GM12878 (cell line): ENCODE measurements at regions not wholly inside any gene's neighbourhood (a gene's known extent, or its start where the extent isn't known, plus 50 kb on each side); places are given as distances from the start of the nearest gene placed in this dataset.

Source experiments
- ZNF24 ChIP-seq: fragments of 450-650 bp; IDR thresholded peaks from 2 replicates; pipeline ENCODE4 v1.6.1; 2017; ENCODE audit warnings: antibody characterized with exemption, mild to moderate bottlenecking
- TF ChIP-seq, protein P1 (sequence below), 3 experiments: IDR thresholded peaks in 2 of 3; conservative IDR thresholded peaks in 1 of 3; 2 replicates each; pipeline ENCODE4 v1.5.1; 2011; ENCODE audit warnings: low read depth in 3 of 3, low read length in 3 of 3, mild to moderate bottlenecking in 3 of 3, control low read depth in 2 of 3, moderate library complexity in 2 of 3, inconsistent platforms in 1 of 3, mixed read lengths in 1 of 3; ENCODE audit not compliant: control insufficient read depth in 2 of 3, insufficient read depth in 1 of 3; ENCODE audit errors: extremely low read depth in 1 of 3

DNA sequence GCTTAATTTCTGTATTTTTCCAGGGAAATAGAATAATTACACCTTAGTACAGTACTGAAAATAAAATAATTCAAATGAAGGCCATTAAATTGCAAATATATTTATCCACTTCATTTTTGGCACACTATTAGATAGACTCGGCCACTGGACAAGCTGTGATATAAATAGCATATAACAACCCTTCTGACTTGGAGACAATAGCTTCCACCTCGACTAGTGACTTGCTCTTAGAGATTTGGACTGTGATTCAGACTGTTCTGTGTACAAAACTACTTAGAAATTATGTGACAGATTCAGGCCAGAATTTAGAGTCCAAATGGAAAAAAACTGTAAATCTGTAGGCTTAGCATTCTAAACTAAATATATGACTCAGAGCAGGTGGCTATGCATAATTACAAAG is 949.9 kb downstream of the LRFN5 start:
- TF ChIP-seq ZNF24 = no peak
- TF ChIP-seq, protein P1, sequence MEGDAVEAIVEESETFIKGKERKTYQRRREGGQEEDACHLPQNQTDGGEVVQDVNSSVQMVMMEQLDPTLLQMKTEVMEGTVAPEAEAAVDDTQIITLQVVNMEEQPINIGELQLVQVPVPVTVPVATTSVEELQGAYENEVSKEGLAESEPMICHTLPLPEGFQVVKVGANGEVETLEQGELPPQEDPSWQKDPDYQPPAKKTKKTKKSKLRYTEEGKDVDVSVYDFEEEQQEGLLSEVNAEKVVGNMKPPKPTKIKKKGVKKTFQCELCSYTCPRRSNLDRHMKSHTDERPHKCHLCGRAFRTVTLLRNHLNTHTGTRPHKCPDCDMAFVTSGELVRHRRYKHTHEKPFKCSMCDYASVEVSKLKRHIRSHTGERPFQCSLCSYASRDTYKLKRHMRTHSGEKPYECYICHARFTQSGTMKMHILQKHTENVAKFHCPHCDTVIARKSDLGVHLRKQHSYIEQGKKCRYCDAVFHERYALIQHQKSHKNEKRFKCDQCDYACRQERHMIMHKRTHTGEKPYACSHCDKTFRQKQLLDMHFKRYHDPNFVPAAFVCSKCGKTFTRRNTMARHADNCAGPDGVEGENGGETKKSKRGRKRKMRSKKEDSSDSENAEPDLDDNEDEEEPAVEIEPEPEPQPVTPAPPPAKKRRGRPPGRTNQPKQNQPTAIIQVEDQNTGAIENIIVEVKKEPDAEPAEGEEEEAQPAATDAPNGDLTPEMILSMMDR (IDR thresholded peaks at IDR 0.05 in 2 of 3, conservative IDR thresholded peaks at IDR 0.05 in 1 of 3; ENCODE audit: control insufficient read depth in 2 of 3, extremely low read depth in 1 of 3, insufficient read depth in 1 of 3, low read depth in 3 of 3, low read length in 3 of 3) = no peak
